Mesenchymal stem cell (in vitro differentiated cells and primary cell): ENCODE measurements at regions not wholly inside any gene's neighbourhood (a gene's known extent, or its start where the extent isn't known, plus 50 kb on each side); places are given as distances from the start of the nearest gene placed in this dataset.

Experiments
- DNase-seq: peaks from one replicate; pipeline ENCODE4 v3.0.0-alpha.2; 2013
- H2AFZ ChIP-seq: one replicate; pipeline ENCODE4 v1.6.1; 2013; ENCODE audit warnings: low read depth, mild to moderate bottlenecking, control low read depth, inconsistent platforms, low read length, moderate library complexity
- H2AK5ac ChIP-seq: 2 replicates; pipeline ENCODE4 v1.6.1; 2013; ENCODE audit warnings: low read length, moderate library complexity, mild to moderate bottlenecking, inconsistent platforms; ENCODE audit not compliant: severe bottlenecking
- H2BK120ac ChIP-seq: one replicate; pipeline ENCODE4 v1.6.1; 2013; ENCODE audit warnings: low read depth, mild to moderate bottlenecking, inconsistent platforms, low read length, moderate library complexity
- H2BK12ac ChIP-seq, 2 experiments: one replicate each; pipeline ENCODE4 v1.6.1; 2013; ENCODE audit warnings: inconsistent platforms in 2 of 2, low read length in 2 of 2, mild to moderate bottlenecking in 2 of 2, moderate library complexity in 2 of 2, control low read depth in 1 of 2
- H2BK15ac ChIP-seq: one replicate; pipeline ENCODE4 v1.6.1; 2013; ENCODE audit warnings: mild to moderate bottlenecking, low read depth, inconsistent platforms; ENCODE audit not compliant: poor library complexity, severe bottlenecking
- H2BK5ac ChIP-seq: 2 replicates; pipeline ENCODE4 v1.6.1; 2013; ENCODE audit warnings: low read depth, mild to moderate bottlenecking, low read length, control low read depth, inconsistent platforms; ENCODE audit not compliant: poor library complexity, severe bottlenecking
- H3K14ac ChIP-seq, 2 experiments: one replicate each; pipeline ENCODE4 v1.6.1; 2013; ENCODE audit warnings: inconsistent platforms in 2 of 2, low read length in 2 of 2, control low read depth in 1 of 2, mild to moderate bottlenecking in 1 of 2, moderate library complexity in 1 of 2
- H3K18ac ChIP-seq, 2 experiments: one replicate each; pipeline ENCODE4 v1.6.1; 2013; ENCODE audit warnings: inconsistent platforms in 2 of 2, low read length in 2 of 2, control low read depth in 1 of 2, low read depth in 1 of 2, mild to moderate bottlenecking in 1 of 2
- H3K23ac ChIP-seq, 2 experiments: one replicate each; pipeline ENCODE4 v1.6.1; 2013; ENCODE audit warnings: inconsistent platforms in 2 of 2, low read length in 2 of 2, mild to moderate bottlenecking in 2 of 2, moderate library complexity in 2 of 2, control low read depth in 1 of 2
- H3K27ac ChIP-seq: 2 replicates; pipeline ENCODE4 v1.5.1; 2013; ENCODE audit warnings: mild to moderate bottlenecking, moderate library complexity, low read length, control low read depth, inconsistent platforms; ENCODE audit not compliant: poor library complexity, severe bottlenecking
- H3K27me3 ChIP-seq, 2 experiments: 2 replicates each; pipeline versions ENCODE4 v1.6.1 to v1.7.0; 2013; ENCODE audit warnings: low read length in 2 of 2, mild to moderate bottlenecking in 2 of 2, moderate library complexity in 2 of 2, control low read depth in 1 of 2, inconsistent platforms in 1 of 2; ENCODE audit not compliant: control insufficient read depth in 1 of 2, insufficient read depth in 1 of 2
- H3K36me3 ChIP-seq, 2 experiments: 2 replicates each; pipeline versions ENCODE4 v1.6.1 to v1.7.0; 2013; ENCODE audit warnings: low read length in 2 of 2, control low read depth in 1 of 2, inconsistent platforms in 1 of 2, low read depth in 1 of 2, mild to moderate bottlenecking in 1 of 2; ENCODE audit not compliant: insufficient read depth in 2 of 2, control insufficient read depth in 1 of 2
- H3K4ac ChIP-seq, 2 experiments: one replicate each; pipeline ENCODE4 v1.6.1; 2013; ENCODE audit warnings: inconsistent platforms in 2 of 2, low read length in 2 of 2, mild to moderate bottlenecking in 2 of 2, moderate library complexity in 2 of 2, control low read depth in 1 of 2, low read depth in 1 of 2
- H3K4me1 ChIP-seq: 2 replicates; pipeline ENCODE4 v1.6.1; 2013; ENCODE audit warnings: low read depth, low read length, control low read depth; ENCODE audit not compliant: control insufficient read depth, insufficient read depth
- H3K4me2 ChIP-seq: 2 replicates; pipeline ENCODE4 v1.6.1; 2013; ENCODE audit warnings: low read length, mild to moderate bottlenecking, inconsistent platforms; ENCODE audit not compliant: poor library complexity, severe bottlenecking
- H3K4me3 ChIP-seq, 2 experiments: 2 replicates each; pipeline versions ENCODE4 v1.5.1 to v1.7.0; 2013; ENCODE audit warnings: low read length in 2 of 2, mild to moderate bottlenecking in 2 of 2, control low read depth in 1 of 2, low read depth in 1 of 2; ENCODE audit not compliant: insufficient read depth in 1 of 2
- H3K79me1 ChIP-seq: replicated peaks from 2 replicates; pipeline ENCODE4 v1.6.1; 2013; ENCODE audit warnings: mild to moderate bottlenecking, control low read depth, low read length, inconsistent platforms; ENCODE audit not compliant: poor library complexity, severe bottlenecking
- H3K9ac ChIP-seq: 2 replicates; pipeline ENCODE4 v1.7.0; 2013; ENCODE audit warnings: mild to moderate bottlenecking, low read length, moderate library complexity
- H3K9me3 ChIP-seq: 2 replicates; pipeline ENCODE4 v1.7.0; 2013; ENCODE audit warnings: mild to moderate bottlenecking, low read length; ENCODE audit not compliant: control insufficient read depth
- H4K8ac ChIP-seq: one replicate; pipeline ENCODE4 v1.6.1; 2013; ENCODE audit warnings: inconsistent platforms, mild to moderate bottlenecking, low read length, moderate library complexity
- H4K91ac ChIP-seq: one replicate; pipeline ENCODE4 v1.6.1; 2013; ENCODE audit warnings: mild to moderate bottlenecking, low read length, inconsistent platforms
- WGBS: methylation state at CpG from one replicate; pipeline ENCODE4 v1.1.7; 2013; ENCODE audit warnings: mixed read lengths; 5-methylcytosine and 5-hydroxymethylcytosine counted together

DNA sequence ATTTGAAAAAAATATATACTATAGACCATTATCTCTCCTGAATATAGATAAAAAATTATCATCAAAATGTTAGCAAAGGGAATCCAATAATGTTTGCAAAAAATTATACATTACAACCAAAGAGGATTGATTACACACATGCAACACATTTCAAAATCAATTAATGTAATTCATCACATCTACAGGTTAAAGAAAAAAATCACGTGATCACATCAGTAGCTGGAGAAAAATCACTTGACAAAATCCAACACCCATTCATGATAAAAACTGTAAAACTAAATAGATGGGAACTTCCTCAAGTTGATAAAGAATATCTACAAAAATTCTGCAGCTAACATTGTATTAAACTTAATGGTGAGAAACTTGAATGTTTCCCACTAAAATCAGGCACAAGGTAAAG, 1047.5 kb upstream of the CNTNAP5 start:
- no peak overlapping the region for H2BK5ac ChIP-seq

DNA sequence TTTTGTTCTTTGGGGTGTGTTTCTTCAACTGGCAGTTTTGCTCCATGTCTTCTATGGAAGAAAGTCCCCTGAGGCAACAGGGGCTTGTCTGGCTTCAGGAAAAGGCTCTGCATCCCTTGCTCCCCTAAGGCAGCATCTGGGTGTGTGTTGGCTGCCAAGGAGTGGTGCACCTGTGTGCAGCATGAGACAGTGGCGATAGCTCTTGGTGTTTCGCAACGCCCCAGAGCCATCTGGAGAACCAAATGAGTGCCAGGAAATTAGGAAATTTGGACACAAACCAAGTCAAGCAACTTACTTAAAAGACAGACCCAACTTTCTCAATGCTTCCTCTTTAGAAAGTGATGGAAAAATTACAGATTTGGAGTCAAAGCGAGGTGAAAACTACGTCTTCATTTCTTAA, 1044.4 kb upstream of the CNTNAP5 start:
- Histone ChIP-seq H3K36me3 (no peaks in the 10 kb centered on the region), H3K9me3 (peaks cover 7% of the 10 kb centered on the region), H2BK12ac (no peak overlapping the region)

More for the DNA sequence above, 1047.5 kb upstream of the CNTNAP5 start:
- H2AK5ac ChIP-seq: no peak overlapping the region
- no peak overlapping the region for H2BK15ac ChIP-seq
- H3K4me3 ChIP-seq: no peak overlapping the region
- H3K36me3 ChIP-seq: no peaks in the 10 kb centered on the region
- H4K91ac ChIP-seq: no peak overlapping the region
- H3K4me2 ChIP-seq: no peak overlapping the region
- no peak overlapping the region for H4K8ac ChIP-seq
- no peaks in the 10 kb centered on the region for H3K4me1 ChIP-seq
- H3K18ac ChIP-seq: no peak overlapping the region
- WGBS: 100% methylated on average over 1 of the region's 1 CpG
- H3K9me3 ChIP-seq: peaks cover 10% of the 10 kb centered on the region
- H3K23ac ChIP-seq: no peak overlapping the region
- no peak overlapping the region for H2AFZ ChIP-seq
- no peak overlapping the region for H2BK120ac ChIP-seq
- no peak overlapping the region for H3K27ac ChIP-seq
- no peak overlapping the region for H3K14ac ChIP-seq
- H3K27me3 ChIP-seq: no peaks in the 10 kb centered on the region
- H2BK12ac ChIP-seq: no peak overlapping the region
- no peaks in the 10 kb centered on the region for H3K79me1 ChIP-seq
- no peak overlapping the region for H3K9ac ChIP-seq
- DNase-seq: no peak
- no peak overlapping the region for H3K4ac ChIP-seq

DNA sequence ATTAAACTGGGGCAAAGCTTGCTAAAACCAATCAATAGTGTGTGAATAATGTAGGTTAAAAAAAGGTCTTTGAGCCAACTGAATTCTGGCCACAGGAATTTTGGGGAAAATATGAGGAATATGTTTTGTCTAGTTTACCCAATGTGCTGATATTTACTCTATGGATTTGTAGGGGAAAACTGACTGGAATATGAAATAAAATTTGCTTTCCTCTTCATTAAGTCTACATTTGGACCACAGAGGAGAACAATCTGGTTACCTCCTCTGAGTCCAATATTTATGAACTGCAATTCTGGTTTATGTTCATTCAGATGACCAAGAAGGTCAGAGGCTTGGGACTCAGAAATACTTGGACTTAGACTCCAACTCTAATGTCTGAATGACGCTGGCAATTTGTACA, 1042.2 kb upstream of the CNTNAP5 start:
- Histone ChIP-seq H2AFZ (no peak overlapping the region), H2BK15ac (no peak overlapping the region), H3K79me1 (no peaks in the 10 kb centered on the region), H3K27me3 (no peaks in the 10 kb centered on the region), H3K14ac (no peak overlapping the region), H4K8ac (no peak overlapping the region), H3K4me1 (no peaks in the 10 kb centered on the region), H2BK120ac (no peak overlapping the region), H3K4ac (no peak overlapping the region), H2BK5ac (no peak overlapping the region), H3K36me3 (no peaks in the 10 kb centered on the region), H3K4me2 (no peak overlapping the region), H3K4me3 (no peak overlapping the region), H3K27ac (no peak overlapping the region), H3K9ac (no peak overlapping the region), H3K9me3 (peaks cover 3% of the 10 kb centered on the region), H3K18ac (no peak overlapping the region), H4K91ac (no peak overlapping the region), H2AK5ac (no peak overlapping the region), H3K23ac (no peak overlapping the region), H2BK12ac (no peak overlapping the region)
- no CpG with 5 or more reads among the region's 1 CpG for WGBS
- DNase-seq: no peak

More for the DNA sequence above, 1044.4 kb upstream of the CNTNAP5 start:
- Histone ChIP-seq H2AK5ac (no peak overlapping the region), H3K27me3 (no peaks in the 10 kb centered on the region), H3K4me3 (no peak overlapping the region), H2BK15ac (no peak overlapping the region), H2BK120ac (no peak overlapping the region), H3K4me1 (no peaks in the 10 kb centered on the region), H3K9ac (no peak overlapping the region), H3K79me1 (no peaks in the 10 kb centered on the region), H2AFZ (no peak overlapping the region), H3K18ac (no peak overlapping the region), H3K4ac (no peak overlapping the region), H4K91ac (no peak overlapping the region), H4K8ac (no peak overlapping the region), H3K4me2 (no peak overlapping the region), H3K23ac (no peak overlapping the region), H3K27ac (no peak overlapping the region), H2BK5ac (no peak overlapping the region), H3K14ac (no peak overlapping the region)
- DNase-seq: no peak
- WGBS: 86% methylated on average over 1 of the region's 5 CpGs

DNA sequence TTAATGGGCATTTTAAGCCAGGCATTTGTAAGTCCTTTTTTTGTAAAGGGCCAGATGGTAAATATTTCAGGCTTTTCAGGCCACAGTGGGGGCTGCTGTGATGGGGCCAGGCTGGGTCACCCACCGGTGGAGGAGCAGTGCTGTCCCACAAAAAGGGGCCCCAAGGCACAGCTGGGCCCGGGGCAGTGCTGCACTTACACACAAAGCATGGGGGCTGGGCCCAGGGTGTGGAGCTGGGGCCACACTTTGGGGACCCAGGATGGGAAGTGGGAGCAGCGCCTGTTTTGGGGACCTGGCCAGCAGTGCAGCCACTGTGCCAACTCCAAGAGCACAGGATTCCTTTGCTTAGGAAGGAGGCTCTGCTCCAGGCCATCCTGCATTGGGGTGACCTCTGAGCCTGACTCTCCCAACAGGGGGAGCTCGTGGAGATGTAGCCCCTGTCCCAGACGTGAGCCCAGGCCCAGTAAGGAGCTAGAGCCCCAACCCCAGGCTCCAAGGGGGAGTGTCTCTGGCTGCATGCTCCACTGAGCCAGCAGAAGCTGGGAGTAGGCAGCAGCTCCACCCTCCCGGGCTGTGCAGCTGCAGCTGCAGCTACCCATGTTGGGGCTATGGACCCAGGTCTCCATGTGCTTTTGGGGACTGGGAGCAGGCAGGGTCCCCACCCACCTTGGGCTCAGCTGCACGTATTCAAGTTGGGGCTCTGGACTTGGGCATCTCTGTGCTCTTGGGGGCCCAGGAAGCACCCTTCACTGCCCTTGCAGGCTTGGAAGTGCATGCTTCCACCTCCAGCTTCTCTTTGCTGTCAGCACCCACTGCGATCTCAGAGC, 1036.5 kb upstream of the CNTNAP5 start:
- Histone ChIP-seq H4K8ac (no peak overlapping the region), H3K27ac (no peak overlapping the region), H2BK120ac (no peak overlapping the region), H3K9ac (no peak overlapping the region), H3K4me3 (no peak overlapping the region), H3K79me1 (no peaks in the 10 kb centered on the region), H3K14ac (no peak overlapping the region), H3K36me3 (no peaks in the 10 kb centered on the region), H2BK12ac (no peak overlapping the region), H2AFZ (no peak overlapping the region), H3K23ac (no peak overlapping the region), H3K9me3 (peaks cover 9% of the 10 kb centered on the region), H2BK15ac (no peak overlapping the region), H3K4me2 (no peak overlapping the region), H4K91ac (no peak overlapping the region), H3K4me1 (no peaks in the 10 kb centered on the region), H3K18ac (no peak overlapping the region), H3K4ac (no peak overlapping the region), H2BK5ac (no peak overlapping the region), H3K27me3 (no peaks in the 10 kb centered on the region), H2AK5ac (no peak overlapping the region)
- WGBS: 80% methylated on average over 8 of the region's 8 CpGs
- DNase-seq: no peak
